Panc1 (cell line): ENCODE measurements at regions not wholly inside any gene's neighbourhood (a gene's known extent, or its start where the extent isn't known, plus 50 kb on each side); places are given as distances from the start of the nearest gene placed in this dataset.

ENCODE experiments used
- ATAC-seq: fragments of 200-7000 bp; cut with Tn5 transposase; 2 replicates; pipeline ENCODE4 v1.9.1; 2020; ENCODE audit warnings: mild to moderate bottlenecking, moderate library complexity
- BruUV-seq: library from RNA; stranded (reverse); fragments of 400-500 nt; replicated peaks from 2 replicates; lab custom pipeline; 2021; lab: Mats Ljungman, UMichigan
- CTCF ChIA-PET: fragments of 300-600 bp; sonication (Branson Sonifier 250); formaldehyde crosslinking; loops from one replicate; lab custom pipeline; 2022; ENCODE audit warnings: antibody characterized with exemption; lab: Charles Lee
- POLR2A ChIA-PET: fragments of 300-600 bp; sonication (Branson Sonifier 250); formaldehyde crosslinking; loops from one replicate; lab custom pipeline; 2022; ENCODE audit warnings: antibody characterized with exemption; lab: Charles Lee
- DNase-seq: peaks from one replicate; pipeline ENCODE4 v3.0.0-alpha.2; 2010; ENCODE audit warnings: low read depth, low spot score
- H3K27ac ChIP-seq: 2 replicates; pipeline ENCODE4 v1.5.1; 2011; ENCODE audit warnings: mild to moderate bottlenecking, low read length, inconsistent platforms
- H3K27me3 ChIP-seq: fragments of 200-500 bp; sonication (Bioruptor generic); 2 replicates; pipeline ENCODE4 v1.6.0; 2014; ENCODE audit warnings: low read length, inconsistent platforms; ENCODE audit not compliant: control insufficient read depth, insufficient read depth
- H3K36me3 ChIP-seq: fragments of 200-500 bp; sonication (Bioruptor generic); 2 replicates; pipeline ENCODE4 v1.5.1; 2014; ENCODE audit warnings: inconsistent platforms, mild to moderate bottlenecking, low read length, moderate library complexity; ENCODE audit not compliant: control insufficient read depth, insufficient read depth
- H3K4me1 ChIP-seq: 2 replicates; pipeline ENCODE4 v1.5.1; 2011; ENCODE audit warnings: inconsistent platforms, mild to moderate bottlenecking, low read length, moderate library complexity; ENCODE audit not compliant: control insufficient read depth, insufficient read depth
- H3K4me3 ChIP-seq, 2 experiments: 2 replicates each; pipeline ENCODE4 v1.5.1; 2011 to 2012; ENCODE audit warnings: low read depth in 2 of 2, low read length in 2 of 2, mild to moderate bottlenecking in 2 of 2, inconsistent platforms in 1 of 2, moderate library complexity in 1 of 2
- H3K9me3 ChIP-seq: fragments of 200-500 bp; sonication (Bioruptor generic); 2 replicates; pipeline ENCODE4 v1.5.1; 2014; ENCODE audit warnings: low read depth, mild to moderate bottlenecking, inconsistent platforms, low read length, moderate library complexity; ENCODE audit not compliant: control insufficient read depth, insufficient read depth
- CTCF ChIP-seq: fragments of 450-650 bp; IDR thresholded peaks from 2 replicates; pipeline ENCODE4 v1.5.1; 2017; ENCODE audit warnings: mild to moderate bottlenecking
- POLR2AphosphoS5 ChIP-seq: IDR thresholded peaks from 2 replicates; pipeline ENCODE4 v1.6.1; 2012; ENCODE audit warnings: mild to moderate bottlenecking, low read depth, low read length, moderate library complexity
- REST ChIP-seq, 2 experiments: IDR thresholded peaks; 2 replicates each; pipeline ENCODE4 v1.6.1; 2011 to 2012; ENCODE audit warnings: low read depth in 2 of 2, control low read depth in 1 of 2, low read length in 1 of 2, mild to moderate bottlenecking in 1 of 2, moderate library complexity in 1 of 2; ENCODE audit not compliant: insufficient read depth in 1 of 2
- SIN3A ChIP-seq: IDR thresholded peaks from 2 replicates; pipeline ENCODE4 v1.6.1; 2012; ENCODE audit warnings: low read depth, mild to moderate bottlenecking, low read length, moderate library complexity, borderline replicate concordance; ENCODE audit not compliant: insufficient read depth
- TCF7L2 ChIP-seq: IDR thresholded peaks from 2 replicates; pipeline ENCODE4 v1.6.1; 2011; ENCODE audit warnings: mild to moderate bottlenecking, low read depth, low read length, inconsistent platforms
- in situ Hi-C: cut with HindIII; loops from 2 replicates; pipeline ENCODE4 v1.10.0; 2016; ENCODE audit warnings: low sequenced_read_pairs, low pct_unique_long_range_greater_than_20kb
- intact Hi-C: fragments of 100-400 bp; cut with micrococcal nuclease; formaldehyde crosslinking; loops from one replicate; pipeline ENCODE4 v1.10.0; 2022; ENCODE audit not compliant: unreplicated experiment

GRCh38 chr1:219324171-219324570, 150.5 kb downstream of the LYPLAL1 start:
- TF ChIP-seq CTCF, result no peak
- intact Hi-C loops (no loop called here), in situ Hi-C loops (no loop called here)
- DNase-seq (no peak), ATAC-seq (no peak)
- BruUV-seq, result no TSS peak
- Histone ChIP-seq H3K4me1 (no peaks in the 10 kb centered on the region), H3K9me3 (no peaks in the 10 kb centered on the region), H3K27ac (no peak overlapping the region), H3K36me3 (no peaks in the 10 kb centered on the region), H3K27me3 (no peaks in the 10 kb centered on the region), H3K4me3 (no peak overlapping the region)
- ChIA-PET POLR2A (no interaction called here), CTCF (no interaction called here)

GRCh38 chr1:219323426-219323825, 149.7 kb downstream of the LYPLAL1 start:
- no TSS peak for BruUV-seq
- ChIA-PET CTCF (no interaction called here), POLR2A (no interaction called here)
- intact Hi-C loops (no loop called here), in situ Hi-C loops (no loop called here)
- no peak for ATAC-seq
- no peak overlapping the region for H3K4me3 ChIP-seq
- no peak for TF ChIP-seq SIN3A
- TF ChIP-seq TCF7L2, result no peak
- no peak for TF ChIP-seq POLR2AphosphoS5
- no peak for TF ChIP-seq CTCF
- no peak for TF ChIP-seq REST (IDR thresholded peaks at IDR 0.05; ENCODE audit: insufficient read depth in 1 of 2, low read depth in 2 of 2, low read length in 1 of 2)
- H3K36me3 ChIP-seq, result no peaks in the 10 kb centered on the region
- H3K9me3 ChIP-seq, result no peaks in the 10 kb centered on the region
- H3K4me1 ChIP-seq, result no peaks in the 10 kb centered on the region
- no peak for DNase-seq
- no peak overlapping the region for H3K27ac ChIP-seq
- H3K27me3 ChIP-seq, result no peaks in the 10 kb centered on the region

GRCh38 chr1:219322766-219323165, 149.1 kb downstream of the LYPLAL1 start:
- ChIA-PET CTCF (no interaction called here), POLR2A (no interaction called here)
- H3K36me3 ChIP-seq, result no peaks in the 10 kb centered on the region
- no peak overlapping the region for H3K4me3 ChIP-seq
- TF ChIP-seq POLR2AphosphoS5, result no peak
- TF ChIP-seq SIN3A, result no peak
- TF ChIP-seq REST (IDR thresholded peaks at IDR 0.05; ENCODE audit: insufficient read depth in 1 of 2, low read depth in 2 of 2, low read length in 1 of 2), result no peak
- TF ChIP-seq CTCF, result no peak
- TF ChIP-seq TCF7L2, result no peak
- ATAC-seq (no peak), DNase-seq (no peak)
- in situ Hi-C loops, result no loop called here
- intact Hi-C loops, result no loop called here
- no peaks in the 10 kb centered on the region for H3K27me3 ChIP-seq
- H3K27ac ChIP-seq, result no peak overlapping the region
- H3K9me3 ChIP-seq, result no peaks in the 10 kb centered on the region
- H3K4me1 ChIP-seq, result no peaks in the 10 kb centered on the region
- no TSS peak for BruUV-seq
